ENCODE measurements at regions not wholly inside any gene's neighbourhood (a gene's known extent, or its start where the extent isn't known, plus 50 kb on each side); places are given as distances from the start of the nearest gene placed in this dataset.

GRCh38 chr18:39600894-39601293 lies 2035.3 kb upstream of the CELF4 start:
- no peak for TF ChIP-seq CTCF (IDR thresholded peaks at IDR 0.05; ENCODE audit: low read depth, low read length)
- Histone ChIP-seq H3K27me3 (no peaks in the 10 kb centered on the region), H3K4me3 (no peak overlapping the region), H3K27ac (no peak overlapping the region), H3K36me3 (no peaks in the 10 kb centered on the region), H3K9me3 (ENCODE audit: low read depth) (no peaks in the 10 kb centered on the region), H3K4me1 (ENCODE audit: low read depth) (peaks cover 13% of the 10 kb centered on the region)
- peak in 1 of 2 donors; percentile 59 for DNase-seq (ENCODE audit: low read depth in 1 of 2, low spot score in 1 of 2)

- no peak overlapping the region for H3K4me3 ChIP-seq
- H3K27ac ChIP-seq = no peak overlapping the region
- no peaks in the 10 kb centered on the region for H3K27me3 ChIP-seq
- no peaks in the 10 kb centered on the region for H3K9me3 ChIP-seq (ENCODE audit: low read depth)
- H3K36me3 ChIP-seq = no peaks in the 10 kb centered on the region
- H3K4me1 ChIP-seq (ENCODE audit: low read depth) = peaks cover 13% of the 10 kb centered on the region
- DNase-seq (ENCODE audit: low read depth in 1 of 2, low spot score in 1 of 2) = no peak
- no peak for TF ChIP-seq CTCF (IDR thresholded peaks at IDR 0.05; ENCODE audit: low read depth, low read length)
These were observed 2033.7 kb upstream of the CELF4 start for GRCh38 chr18:39599251-39599650.

- Histone ChIP-seq H3K27me3 (no peaks in the 10 kb centered on the region), H3K4me3 (no peak overlapping the region), H3K36me3 (no peaks in the 10 kb centered on the region), H3K27ac (no peak overlapping the region), H3K4me1 (ENCODE audit: low read depth) (peaks cover 12% of the 10 kb centered on the region), H3K9me3 (ENCODE audit: low read depth) (no peaks in the 10 kb centered on the region)
- no peak for DNase-seq (ENCODE audit: low read depth in 1 of 2, low spot score in 1 of 2)
- TF ChIP-seq CTCF (IDR thresholded peaks at IDR 0.05; ENCODE audit: low read depth, low read length) = no peak
These were observed 2031.3 kb upstream of the CELF4 start for GRCh38 chr18:39596891-39597290.

GRCh38 chr18:39596221-39596620 lies 2030.6 kb upstream of the CELF4 start:
- TF ChIP-seq CTCF (IDR thresholded peaks at IDR 0.05; ENCODE audit: low read depth, low read length) = no peak
- peaks cover 12% of the 10 kb centered on the region for H3K4me1 ChIP-seq (ENCODE audit: low read depth)
- H3K9me3 ChIP-seq (ENCODE audit: low read depth) = no peaks in the 10 kb centered on the region
- no peaks in the 10 kb centered on the region for H3K36me3 ChIP-seq
- no peak overlapping the region for H3K4me3 ChIP-seq
- no peaks in the 10 kb centered on the region for H3K27me3 ChIP-seq
- no peak for DNase-seq (ENCODE audit: low read depth in 1 of 2, low spot score in 1 of 2)
- no peak overlapping the region for H3K27ac ChIP-seq

GRCh38 chr18:39594206-39594605 lies 2028.6 kb upstream of the CELF4 start:
- no peak for DNase-seq (ENCODE audit: low read depth in 1 of 2, low spot score in 1 of 2)
- H3K27me3 ChIP-seq = no peaks in the 10 kb centered on the region
- no peak for TF ChIP-seq CTCF (IDR thresholded peaks at IDR 0.05; ENCODE audit: low read depth, low read length)
- H3K27ac ChIP-seq = no peak overlapping the region
- no peak overlapping the region for H3K4me3 ChIP-seq
- no peaks in the 10 kb centered on the region for H3K9me3 ChIP-seq (ENCODE audit: low read depth)
- H3K4me1 ChIP-seq (ENCODE audit: low read depth) = peaks cover 3% of the 10 kb centered on the region
- H3K36me3 ChIP-seq = no peaks in the 10 kb centered on the region

- Histone ChIP-seq H3K9me3 (ENCODE audit: low read depth) (no peaks in the 10 kb centered on the region), H3K4me3 (no peak overlapping the region), H3K27me3 (no peaks in the 10 kb centered on the region), H3K4me1 (ENCODE audit: low read depth) (peaks cover 3% of the 10 kb centered on the region), H3K27ac (no peak overlapping the region), H3K36me3 (no peaks in the 10 kb centered on the region)
- TF ChIP-seq CTCF (IDR thresholded peaks at IDR 0.05; ENCODE audit: low read depth, low read length) = no peak
- no peak for DNase-seq (ENCODE audit: low read depth in 1 of 2, low spot score in 1 of 2)
These were observed 2026.1 kb upstream of the CELF4 start for GRCh38 chr18:39591649-39592048.

Data from cardiac muscle cell (in vitro differentiated cells and primary cell).